Tongue (tissue), 1 donor: ENCODE measurements at regions not wholly inside any gene's neighbourhood (a gene's known extent, or its start where the extent isn't known, plus 50 kb on each side); places are given as distances from the start of the nearest gene placed in this dataset.
"Not testable (repeated sequence)": the region's sequence is repeated elsewhere in the genome, so short reads cannot be mapped to it uniquely, and the experiment has no call there.

ENCODE experiments used
- DNase-seq: peaks from one replicate; pipeline ENCODE4 v3.0.0-alpha.2; 2015

DNA sequence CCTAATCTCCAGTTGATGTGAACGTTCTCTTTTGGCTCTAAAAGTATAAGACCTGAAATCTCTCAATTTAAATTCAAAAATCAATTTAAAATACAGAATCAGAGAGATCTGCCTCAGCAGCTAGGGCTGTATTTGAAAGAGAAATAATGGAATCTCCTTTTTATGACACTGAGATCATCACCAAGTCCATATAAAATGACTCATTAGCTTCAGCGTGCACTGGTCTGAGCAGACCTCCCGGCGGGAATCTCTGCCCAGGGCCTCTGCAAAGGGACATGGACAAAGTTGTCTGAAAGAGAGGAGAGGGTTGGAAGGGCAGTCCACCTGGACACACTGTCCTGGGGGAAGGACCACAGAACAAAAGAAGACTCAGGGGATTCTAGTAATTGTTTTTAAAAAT, 855.6 kb downstream of the EFNB2 start:
- DNase-seq, result no peak

DNA sequence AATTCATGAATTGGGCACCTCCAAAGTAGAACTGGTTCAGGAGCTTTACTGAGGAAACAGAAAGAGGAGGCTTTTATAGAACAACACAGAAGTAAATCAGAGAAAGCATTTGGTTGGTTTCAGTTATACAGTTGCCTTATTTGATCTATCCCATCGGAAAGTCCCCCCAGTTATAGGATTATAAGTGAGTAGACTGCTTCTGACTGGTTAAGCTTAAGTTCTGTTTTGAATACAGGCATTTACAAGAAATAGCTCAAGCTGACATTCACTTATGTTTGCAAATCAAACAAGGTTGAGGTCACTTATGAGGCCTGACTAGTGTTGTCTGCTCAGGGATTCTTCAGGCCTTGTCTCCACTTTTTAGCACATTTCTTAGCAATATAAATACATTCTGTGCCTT, 857.4 kb downstream of the EFNB2 start:
- no peak for DNase-seq

DNA sequence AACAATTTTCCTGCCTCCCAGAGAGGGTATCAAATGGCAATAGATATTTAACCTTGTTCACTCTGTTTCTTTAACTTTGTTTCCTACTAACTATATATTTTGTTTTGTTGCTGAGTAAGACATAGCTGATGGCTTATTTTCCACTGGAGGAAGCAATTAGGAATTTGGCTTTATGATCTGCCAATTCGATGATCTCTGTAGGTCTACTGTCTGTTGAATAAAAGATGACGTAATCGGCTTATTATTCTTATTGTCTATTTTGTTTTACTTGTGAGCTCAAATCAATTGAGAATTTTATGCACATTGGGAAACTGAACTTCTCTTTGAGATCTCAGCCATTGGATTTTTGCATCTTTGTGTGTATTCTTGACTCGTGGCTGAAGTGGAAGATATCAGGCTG, 862.6 kb downstream of the EFNB2 start:
- peak; percentile 8 for DNase-seq

DNA sequence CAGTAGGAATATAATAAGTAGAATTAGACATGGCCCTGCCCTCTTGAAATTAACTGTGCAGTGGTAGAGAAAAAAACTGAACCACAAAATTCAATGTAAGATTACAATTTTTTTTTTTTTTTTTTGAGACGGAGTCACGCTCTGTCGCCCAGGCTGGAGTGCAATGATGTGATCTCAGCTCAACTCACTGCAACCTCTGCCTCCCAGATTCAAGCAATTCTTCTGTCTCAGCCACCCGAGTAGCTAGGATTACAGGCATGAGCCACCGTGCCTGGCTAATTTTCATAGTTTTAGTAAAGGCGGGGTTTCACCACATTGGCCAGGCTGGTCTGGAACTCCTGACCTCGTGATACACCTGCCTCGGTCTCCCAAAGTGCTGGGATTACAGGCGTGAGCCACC, 864.3 kb downstream of the EFNB2 start:
- not testable (repeated sequence) for DNase-seq

DNA sequence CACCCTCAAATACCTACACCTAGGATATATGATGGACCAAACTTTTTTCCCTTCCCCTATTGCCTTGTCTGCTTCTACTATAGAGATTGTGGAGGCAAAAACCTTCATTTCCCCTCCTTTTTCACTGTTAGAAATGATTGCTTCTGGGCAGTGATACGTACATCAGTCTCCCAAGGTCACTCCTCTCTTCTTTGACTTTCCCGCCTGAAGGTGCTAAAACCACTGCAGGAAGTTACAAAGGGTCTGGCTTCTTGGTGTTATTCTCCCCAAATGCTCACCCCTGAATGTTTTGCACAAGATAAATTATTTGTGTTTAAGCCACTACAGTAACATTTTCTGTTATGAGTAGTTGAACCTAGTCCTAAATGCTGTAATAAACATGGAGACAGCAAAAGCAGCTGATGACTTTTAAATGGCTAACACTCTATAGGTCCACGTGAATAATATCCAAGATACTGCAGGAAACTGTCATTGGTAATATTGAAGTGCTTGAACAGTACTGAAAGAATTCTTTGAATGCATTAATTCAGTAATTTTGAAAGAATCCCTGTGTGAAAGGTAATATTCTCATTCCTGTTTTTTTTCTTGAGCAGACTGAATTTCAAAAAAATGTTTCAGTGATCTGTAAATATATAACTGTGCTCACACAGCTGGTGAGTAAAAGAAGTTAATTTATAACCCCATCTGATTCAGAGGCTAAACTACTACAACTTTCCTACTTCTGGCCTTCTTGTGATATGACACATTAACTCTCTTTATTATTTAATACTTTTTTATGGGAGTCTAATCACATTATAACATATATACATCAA, 865.1 kb downstream of the EFNB2 start:
- no peak for DNase-seq

DNA sequence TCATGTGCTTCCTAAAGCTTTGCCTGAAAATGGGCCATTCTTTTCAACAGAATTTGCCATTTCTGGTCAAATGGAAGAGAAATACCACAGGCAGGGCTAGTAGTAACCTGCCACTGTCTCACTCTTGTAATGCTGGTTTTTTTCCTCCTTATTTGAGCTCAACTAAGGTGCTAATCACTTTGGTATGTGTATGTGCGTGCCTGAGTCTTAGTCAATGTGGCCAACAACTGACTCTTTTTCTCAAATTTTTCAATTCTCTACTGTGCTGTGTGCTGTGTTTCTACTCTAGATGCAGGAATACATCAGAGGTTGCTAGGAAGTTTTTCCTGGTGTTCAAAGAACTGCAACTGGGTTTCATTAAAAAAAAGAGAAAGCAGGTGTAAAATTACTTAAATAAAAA, 870.2 kb downstream of the EFNB2 start:
- peak; percentile 10 for DNase-seq

DNA sequence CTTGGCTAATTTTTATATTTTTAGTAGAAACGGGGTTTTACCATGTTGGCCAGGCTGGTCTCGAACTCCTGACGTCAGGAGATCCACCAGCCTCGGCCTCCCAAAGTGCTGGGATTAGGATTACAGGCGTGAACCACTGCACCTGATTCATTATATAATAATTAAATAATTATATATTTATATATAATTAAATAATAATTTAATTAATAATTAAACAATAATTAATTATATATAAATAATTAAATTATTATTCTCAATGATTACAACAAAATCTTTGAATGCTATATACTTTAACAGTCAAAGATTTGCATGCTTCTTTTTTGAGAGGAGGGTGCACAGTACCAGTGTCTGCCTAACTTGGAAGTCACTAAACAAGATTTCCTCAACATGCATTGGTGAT, 872.3 kb downstream of the EFNB2 start:
- no peak for DNase-seq

DNA sequence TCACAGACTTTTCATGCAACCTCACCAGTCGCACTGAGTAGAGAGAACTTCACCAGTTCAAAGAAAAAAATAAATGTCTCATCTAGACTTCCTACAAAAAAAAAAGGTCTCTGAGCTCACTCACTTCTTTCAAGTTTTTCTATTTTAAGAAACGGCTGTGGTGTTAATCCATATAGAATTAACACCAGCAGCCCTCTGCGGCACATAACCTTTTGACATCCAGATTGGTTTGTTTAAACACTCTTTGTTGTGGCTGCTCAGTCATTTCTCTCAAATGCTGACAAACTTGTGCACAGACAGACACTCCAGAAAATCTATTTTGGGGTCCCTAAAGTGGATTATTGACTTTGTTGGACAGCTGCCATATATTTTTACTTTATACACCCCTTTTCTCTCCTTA, 874.9 kb downstream of the EFNB2 start:
- peak; percentile 6 for DNase-seq

DNA sequence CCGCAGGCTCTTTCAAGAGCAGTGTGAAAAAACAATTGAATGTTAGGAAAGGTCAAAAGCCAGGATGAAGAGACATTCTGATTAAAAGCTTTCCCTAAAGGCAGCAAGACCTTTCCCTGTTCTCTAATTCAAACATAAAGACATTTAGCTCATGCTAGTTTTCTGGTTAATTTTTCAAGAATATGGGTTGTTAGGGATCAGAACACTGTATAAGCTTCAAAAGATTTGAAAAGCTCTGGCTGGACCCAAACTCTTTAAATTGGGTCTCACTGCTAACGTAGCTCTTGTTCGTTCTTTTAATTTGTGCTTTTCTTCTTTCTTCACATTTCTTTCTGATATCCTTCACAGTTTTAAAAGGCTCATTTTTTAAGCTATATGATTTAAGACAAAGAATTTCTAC, 877.0 kb downstream of the EFNB2 start:
- no peak for DNase-seq

DNA sequence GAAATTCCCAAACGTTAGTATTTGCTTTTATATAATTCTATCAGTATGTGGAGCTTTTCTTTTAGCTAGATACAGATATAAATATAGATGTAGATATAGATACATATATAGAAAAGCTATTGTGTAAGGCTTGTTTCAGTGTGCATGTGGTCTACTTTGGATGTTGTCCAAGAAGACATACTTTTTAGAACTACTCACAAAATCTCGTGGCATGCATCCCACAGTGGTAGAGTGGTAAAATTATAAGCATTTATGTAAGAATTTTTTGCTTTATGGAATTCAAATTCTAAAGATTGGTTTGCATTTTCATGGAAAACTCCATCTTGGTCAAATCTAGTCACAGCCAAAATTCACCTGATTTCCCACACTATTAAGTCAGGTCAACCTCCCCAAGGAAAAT, 880.4 kb downstream of the EFNB2 start:
- no peak for DNase-seq

DNA sequence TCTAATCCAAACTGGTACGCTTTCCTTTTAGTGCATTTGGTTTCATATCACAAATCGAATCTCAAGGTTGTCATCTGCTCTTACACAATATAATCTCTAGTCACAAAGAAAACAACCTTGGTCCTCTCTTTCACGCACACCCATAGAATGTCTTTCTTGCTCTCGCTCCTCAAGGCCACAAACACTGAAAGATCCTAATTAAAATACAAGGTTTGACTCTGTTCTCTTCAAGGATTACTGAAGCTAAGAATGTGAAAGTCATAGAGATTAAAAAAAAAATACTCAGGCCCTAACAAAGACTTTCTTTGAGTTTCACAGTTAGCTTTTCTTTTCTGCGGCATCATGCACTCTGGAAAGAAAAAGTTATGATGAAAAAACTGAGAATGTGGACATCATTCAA, 891.5 kb downstream of the EFNB2 start:
- DNase-seq, result no peak

DNA sequence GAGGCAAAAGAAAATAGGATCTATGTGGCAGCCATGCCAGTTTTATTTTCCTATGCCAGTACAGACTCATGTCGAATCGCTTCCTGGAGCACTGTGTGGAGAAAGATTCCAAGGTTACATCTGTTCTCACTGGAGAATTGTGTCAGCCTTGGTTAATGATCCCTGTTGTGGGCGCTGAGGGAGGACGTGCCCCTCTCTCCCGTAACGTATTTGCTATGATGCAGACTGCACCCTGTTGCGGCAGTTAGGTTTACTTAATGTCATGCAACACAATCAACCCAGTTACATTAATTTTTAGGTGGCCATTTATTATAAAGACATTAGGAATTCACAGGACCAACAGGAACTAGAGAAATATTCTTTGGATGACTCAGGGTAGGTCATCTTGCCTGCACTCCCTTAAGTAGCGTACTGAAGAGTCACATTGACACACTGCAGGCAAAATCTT, 892.9 kb downstream of the EFNB2 start:
- DNase-seq, result no peak

DNA sequence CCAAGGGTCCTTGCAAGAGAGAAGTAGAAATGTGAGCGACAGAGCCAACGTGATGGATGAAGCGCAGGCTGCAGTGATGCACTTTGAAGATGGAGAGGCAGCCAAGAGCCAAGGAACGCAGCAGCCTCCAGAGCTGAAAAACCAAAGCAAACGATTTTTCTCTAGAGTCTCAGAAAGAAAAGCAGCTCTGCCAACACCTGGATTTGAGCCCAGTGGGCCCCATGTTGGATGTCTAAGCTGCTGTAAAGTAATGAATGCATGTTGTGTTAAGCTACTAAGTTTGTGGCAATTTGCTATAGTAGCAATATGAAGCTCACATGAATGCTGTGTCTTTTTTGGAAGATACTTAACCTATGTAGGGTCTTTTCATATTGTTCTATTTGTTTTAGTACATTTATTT, 894.3 kb downstream of the EFNB2 start:
- DNase-seq, result peak; percentile 17

DNA sequence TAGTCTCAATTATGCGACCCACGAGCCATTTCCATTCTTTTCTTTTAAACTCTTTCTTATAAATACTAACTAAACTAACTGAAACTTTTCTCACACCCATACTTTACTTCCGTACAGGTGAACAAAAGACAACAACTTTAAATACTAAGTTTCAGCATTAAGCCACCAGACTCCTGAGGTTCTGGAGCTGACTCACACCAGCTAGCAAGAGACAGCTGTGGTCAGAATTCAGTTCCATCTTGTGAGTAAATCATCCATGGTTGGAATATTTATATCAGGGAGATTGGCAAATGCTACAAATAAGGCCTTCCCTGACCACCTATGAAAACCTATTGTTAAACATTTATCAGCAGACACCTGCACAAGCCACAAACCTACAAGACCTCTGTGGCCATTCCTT, 897.0 kb downstream of the EFNB2 start:
- no peak for DNase-seq

DNA sequence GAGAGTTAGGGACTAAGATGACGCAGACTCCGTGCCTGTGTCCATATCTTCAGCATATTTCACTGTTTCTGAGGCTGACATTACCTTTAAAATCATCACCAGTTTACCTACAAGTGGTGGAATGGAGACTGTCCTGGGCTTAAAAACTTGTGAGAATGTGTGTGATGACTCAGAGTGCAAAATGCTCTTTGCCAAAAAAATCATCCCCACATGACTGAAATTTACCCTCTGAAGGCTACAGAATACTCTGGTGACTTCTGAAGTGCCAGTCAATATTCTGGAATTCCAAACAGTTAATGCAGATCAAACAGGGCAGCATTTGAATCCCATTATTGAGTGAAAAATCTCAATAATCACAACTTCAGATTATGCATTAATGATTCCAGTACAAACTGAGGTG, 901.4 kb downstream of the EFNB2 start:
- no peak for DNase-seq

DNA sequence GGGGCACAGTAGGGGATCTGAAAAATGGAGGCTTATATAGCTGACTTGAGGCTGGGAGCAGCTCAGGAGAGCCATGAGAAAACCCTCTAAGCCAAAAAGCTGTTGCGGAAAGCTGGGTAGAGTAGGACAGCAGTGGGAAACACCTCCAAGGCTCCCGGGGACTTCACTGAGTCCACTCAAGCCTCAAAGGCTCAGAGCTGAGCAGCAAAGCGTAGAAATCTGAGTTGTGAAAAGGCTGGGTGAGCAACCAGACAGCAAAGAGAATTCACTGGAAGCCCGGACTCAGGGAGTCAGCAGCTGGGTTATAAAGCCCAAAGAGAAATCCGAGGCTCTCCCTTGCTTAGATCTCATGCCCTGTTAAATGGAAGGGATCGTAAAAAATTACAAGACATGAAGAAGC, 905.0 kb downstream of the EFNB2 start:
- no peak for DNase-seq

DNA sequence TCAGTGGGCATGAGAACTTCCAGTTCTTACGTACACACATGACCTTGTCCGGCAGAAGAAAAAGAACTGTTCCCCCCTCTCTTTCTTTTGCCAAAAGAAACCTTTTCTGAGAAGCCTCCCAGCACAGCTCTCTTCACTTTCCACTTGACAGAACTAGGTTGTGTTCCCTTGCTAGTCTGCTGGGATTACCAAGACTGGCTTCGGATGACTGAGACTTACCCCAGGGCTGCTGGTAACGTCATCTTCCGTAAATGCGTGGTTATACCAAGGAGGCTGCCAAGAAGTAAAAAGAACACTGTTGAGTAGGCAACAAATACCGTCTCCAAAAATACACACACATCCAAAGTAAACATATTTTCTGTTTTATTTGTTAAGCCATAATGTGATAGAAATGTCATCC, 908.2 kb downstream of the EFNB2 start:
- DNase-seq, result peak; percentile 7

DNA sequence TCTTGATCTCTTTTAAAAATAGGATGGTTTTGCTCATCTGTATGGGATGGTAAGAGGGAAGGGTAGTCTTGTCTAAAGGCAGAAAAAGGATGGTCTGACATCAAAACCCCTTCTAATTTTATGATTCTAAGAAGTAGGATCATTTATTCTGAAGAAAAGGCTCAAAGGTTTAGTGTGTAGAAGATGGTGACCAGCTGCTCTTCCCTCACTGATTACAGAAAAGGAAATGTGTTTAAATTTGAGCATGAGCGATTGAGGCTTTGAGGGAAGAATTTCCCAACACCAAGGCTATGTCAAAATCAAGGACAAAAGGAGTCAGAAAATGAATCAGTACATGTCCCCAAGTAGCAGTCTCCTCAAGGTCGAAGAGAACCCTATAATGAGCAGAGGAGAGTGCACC, 909.8 kb downstream of the EFNB2 start:
- no peak for DNase-seq

DNA sequence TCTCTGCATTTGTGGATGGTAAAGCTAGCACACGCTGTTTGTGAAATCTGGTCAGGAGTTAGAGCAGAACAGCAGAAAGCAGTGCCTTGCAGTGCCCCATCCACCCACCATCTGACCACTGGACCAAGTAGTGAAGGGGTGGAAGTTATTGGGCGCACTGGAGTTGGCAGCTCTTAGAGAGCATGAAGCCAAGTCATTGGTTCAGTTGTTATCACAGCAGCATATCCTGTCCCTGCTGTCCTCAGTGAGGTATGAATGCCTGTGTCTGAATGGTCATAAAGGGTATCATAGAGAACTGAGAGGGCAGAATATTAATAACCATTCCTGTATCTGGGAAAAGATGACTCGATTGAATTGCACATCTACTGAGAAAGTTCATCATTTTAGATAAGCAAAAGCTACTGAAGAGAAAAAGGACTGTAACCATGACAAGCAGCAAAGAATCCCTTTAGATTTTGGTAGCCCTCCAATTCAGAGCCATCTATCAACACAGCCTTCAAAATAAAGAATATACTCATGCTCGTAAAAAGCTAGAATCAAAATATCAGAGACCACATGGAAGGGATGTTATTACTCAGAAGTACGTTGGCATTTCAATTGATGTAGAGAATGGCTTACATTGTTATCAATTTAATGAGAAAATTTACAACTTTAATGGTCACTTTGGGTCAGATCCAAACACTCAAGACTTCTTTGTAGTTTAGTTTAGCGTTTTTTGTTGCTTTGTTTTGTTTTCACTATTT, 919.0 kb downstream of the EFNB2 start:
- no peak for DNase-seq

DNA sequence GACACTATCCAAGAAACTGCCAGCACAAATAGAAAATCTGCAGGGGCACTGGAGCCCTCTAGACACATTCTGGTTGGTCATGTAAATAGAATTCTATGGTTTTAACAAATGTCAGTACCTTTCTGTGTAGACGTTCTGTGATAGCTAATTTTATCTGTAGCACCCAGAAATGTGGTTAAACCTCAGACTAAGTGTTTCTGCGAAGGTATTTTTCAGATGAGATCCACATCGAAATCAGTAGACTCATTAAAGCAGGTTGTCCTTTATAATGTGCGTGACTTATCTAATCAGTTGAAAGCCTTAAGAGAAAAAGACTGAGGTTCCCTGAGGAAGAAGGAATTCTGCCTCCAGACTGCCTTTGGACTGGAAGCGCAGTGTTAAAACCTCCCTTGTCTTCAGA, 922.9 kb downstream of the EFNB2 start:
- no peak for DNase-seq

DNA sequence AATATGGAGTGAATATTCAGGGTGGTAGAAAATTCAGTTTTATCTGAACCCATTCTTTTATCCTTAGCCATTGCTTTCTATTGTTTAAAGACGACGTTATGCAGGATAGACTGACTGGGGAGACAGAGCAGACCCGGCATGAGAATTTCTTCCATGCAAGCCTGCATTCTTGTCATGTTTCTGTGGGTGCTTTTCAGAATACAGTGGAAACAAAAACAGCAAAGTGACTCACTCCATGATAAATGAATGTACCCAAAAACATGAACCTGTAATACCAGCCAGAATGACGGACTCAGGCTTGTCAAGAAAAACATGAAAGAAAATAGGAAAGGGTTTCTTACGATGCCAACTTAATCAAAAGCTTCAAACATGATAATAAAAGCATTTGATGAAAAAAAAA, 924.0 kb downstream of the EFNB2 start:
- no peak for DNase-seq

DNA sequence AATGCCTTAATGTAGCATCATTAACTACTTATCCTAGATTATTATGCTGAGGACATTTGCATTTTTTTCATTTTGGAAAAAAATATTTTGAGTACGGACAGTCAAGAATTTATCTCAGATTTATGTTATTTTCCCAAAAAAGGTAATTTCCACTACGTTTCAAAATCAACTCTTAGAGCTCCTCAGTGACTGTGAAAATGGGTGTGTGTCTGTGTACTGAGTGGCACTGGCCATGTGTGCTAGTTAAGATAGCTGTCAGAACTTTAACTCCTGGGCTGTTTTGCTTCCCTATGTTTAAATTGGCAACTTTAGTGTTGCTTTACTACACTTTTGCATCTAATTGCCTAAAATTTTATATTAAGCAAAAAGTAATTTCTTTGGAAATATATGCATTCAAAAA, 927.4 kb downstream of the EFNB2 start:
- no peak for DNase-seq

DNA sequence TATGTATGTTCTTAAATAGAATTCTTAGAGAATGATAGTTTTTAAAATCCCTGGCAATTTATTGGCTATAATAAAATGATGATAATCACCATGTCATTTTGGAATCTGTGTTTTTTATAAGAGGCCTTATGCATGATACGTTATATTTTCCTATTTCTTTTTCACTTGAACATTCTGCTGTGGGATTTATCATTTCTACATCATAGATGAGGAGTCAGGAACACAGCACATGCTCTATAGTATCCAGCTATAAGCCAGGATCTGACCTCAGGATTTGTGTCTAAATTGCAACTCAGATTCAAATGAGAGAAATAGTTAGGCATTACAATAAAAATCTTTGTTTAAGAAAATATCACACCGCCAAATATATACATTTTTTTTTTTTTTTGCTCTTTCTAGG, 928.0 kb downstream of the EFNB2 start:
- no peak for DNase-seq

DNA sequence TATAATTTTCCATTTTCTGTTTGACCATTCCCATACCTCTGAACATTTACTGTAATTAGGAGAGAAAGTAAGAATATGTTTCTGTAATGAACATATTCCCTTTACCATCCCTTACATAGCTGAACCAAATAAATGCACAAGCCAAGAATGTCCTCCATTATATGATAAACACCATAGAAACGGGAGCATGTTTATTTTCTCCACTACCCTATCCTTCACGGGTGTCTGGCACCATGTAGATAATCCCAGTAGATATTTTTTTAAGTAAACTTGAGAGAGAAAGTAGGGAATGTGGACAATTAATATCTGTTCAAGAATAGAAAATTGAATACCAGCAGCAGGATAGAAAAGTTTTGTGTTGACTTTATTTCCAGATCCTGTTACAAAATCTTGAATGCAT, 928.4 kb downstream of the EFNB2 start:
- DNase-seq, result no peak
